ENCODE measurements at regions not wholly inside any gene's neighbourhood (a gene's known extent, or its start where the extent isn't known, plus 50 kb on each side); places are given as distances from the start of the nearest gene placed in this dataset.
"Not testable (repeated sequence)": the region's sequence is repeated elsewhere in the genome, so short reads cannot be mapped to it uniquely, and the experiment has no call there.

GRCh38 chr2:89237783-89238182 lies 546.3 kb downstream of the RPIA start:
- H3K4me3 Mint-ChIP-seq; H3K36me3 Mint-ChIP-seq (ENCODE audit: low read depth); H3K27me3 Mint-ChIP-seq; H3K4me1 Mint-ChIP-seq (ENCODE audit: low read depth); H3K9me3 Mint-ChIP-seq; H3K27ac Mint-ChIP-seq: not testable (repeated sequence)

- peaks cover 14% of the 10 kb centered on the region for H3K4me1 Mint-ChIP-seq (ENCODE audit: low read depth)
- H3K27me3 Mint-ChIP-seq; H3K9me3 Mint-ChIP-seq; H3K36me3 Mint-ChIP-seq (ENCODE audit: low read depth); H3K4me3 Mint-ChIP-seq; H3K27ac Mint-ChIP-seq: not testable (repeated sequence)
Measured at GRCh38 chr2:89243114-89243700, 551.7 kb downstream of the RPIA start.

- H3K27me3 Mint-ChIP-seq; H3K27ac Mint-ChIP-seq; H3K4me3 Mint-ChIP-seq; H3K36me3 Mint-ChIP-seq (ENCODE audit: low read depth); H3K9me3 Mint-ChIP-seq: not testable (repeated sequence)
- H3K4me1 Mint-ChIP-seq (ENCODE audit: low read depth), result peaks cover 14% of the 10 kb centered on the region
Measured at GRCh38 chr2:89244407-89244806, 552.9 kb downstream of the RPIA start.

- not testable (repeated sequence) for H3K4me3 Mint-ChIP-seq; H3K27ac Mint-ChIP-seq; H3K36me3 Mint-ChIP-seq (ENCODE audit: low read depth); H3K27me3 Mint-ChIP-seq; H3K9me3 Mint-ChIP-seq
- H3K4me1 Mint-ChIP-seq (ENCODE audit: low read depth), result peaks cover 14% of the 10 kb centered on the region
Measured at GRCh38 chr2:89245478-89245877, 554.0 kb downstream of the RPIA start.

DNA sequence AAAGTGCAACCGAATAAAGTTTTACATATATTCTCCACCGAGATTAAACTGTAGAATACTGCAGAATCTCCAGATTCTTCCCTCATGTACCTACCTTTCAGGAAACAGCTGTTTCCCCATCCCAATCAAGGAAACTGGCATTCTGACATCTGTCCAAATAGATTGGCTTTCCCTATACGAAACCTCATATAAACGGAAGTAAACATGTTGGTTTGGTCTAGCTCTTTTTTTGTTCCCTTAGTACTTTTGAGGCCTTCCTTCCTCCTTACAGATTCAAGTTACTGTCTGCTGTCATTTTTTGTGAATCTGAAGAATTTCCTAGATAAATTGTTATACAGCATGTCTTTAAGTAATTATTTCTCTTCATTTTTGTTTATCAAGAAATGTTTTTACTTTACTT lies 554.6 kb downstream of the RPIA start:
- H3K27me3 Mint-ChIP-seq; H3K27ac Mint-ChIP-seq; H3K9me3 Mint-ChIP-seq; H3K4me3 Mint-ChIP-seq; H3K36me3 Mint-ChIP-seq (ENCODE audit: low read depth): not testable (repeated sequence)
- H3K4me1 Mint-ChIP-seq (ENCODE audit: low read depth), result peaks cover 14% of the 10 kb centered on the region

DNA sequence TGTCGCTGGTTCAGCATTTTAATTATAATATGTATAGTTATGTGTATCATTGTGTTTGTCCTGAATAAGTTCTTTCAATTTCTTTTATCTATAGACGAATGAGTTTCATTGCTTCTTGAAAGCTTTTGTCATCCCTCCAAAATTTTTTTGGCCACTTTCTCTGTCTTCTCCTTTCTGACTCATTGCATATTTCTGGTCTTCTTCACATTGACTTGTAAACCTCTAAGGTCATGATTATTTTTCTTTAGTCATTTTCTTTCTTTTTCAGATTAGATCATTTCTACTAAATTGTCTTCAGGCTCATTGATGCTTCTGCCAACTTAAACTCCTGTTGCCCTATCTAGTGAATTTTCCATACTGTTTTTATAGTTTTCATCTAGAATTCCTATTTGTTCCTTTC lies 555.1 kb downstream of the RPIA start:
- not testable (repeated sequence) for H3K9me3 Mint-ChIP-seq, H3K4me3 Mint-ChIP-seq, H3K27ac Mint-ChIP-seq

DNA sequence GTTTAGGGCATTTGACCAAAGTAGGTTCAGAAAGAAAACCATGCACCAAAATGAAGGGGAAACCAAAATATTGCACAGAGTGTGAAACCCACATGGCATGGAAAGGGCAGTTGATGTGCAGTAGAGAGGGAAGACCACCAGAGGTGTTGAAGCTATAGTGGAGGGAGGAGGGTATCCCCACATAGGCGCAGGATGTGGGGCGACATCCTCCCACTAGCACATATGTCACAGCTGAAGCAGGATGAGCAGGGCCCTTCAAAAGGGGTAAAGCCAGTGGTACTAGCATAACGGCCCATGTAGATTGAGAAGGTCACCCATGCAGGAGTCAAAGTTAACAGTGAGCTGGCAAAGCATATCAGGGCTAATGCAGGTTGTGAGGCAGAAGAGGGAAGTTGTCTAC lies 563.5 kb downstream of the RPIA start:
- not testable (repeated sequence) for H3K4me3 Mint-ChIP-seq; H3K27me3 Mint-ChIP-seq; H3K9me3 Mint-ChIP-seq; H3K36me3 Mint-ChIP-seq (ENCODE audit: low read depth); H3K27ac Mint-ChIP-seq; H3K4me1 Mint-ChIP-seq (ENCODE audit: low read depth)

More for the DNA sequence above, 555.1 kb downstream of the RPIA start:
- not testable (repeated sequence) for H3K36me3 Mint-ChIP-seq (ENCODE audit: low read depth); H3K27me3 Mint-ChIP-seq
- peaks cover 14% of the 10 kb centered on the region for H3K4me1 Mint-ChIP-seq (ENCODE audit: low read depth)

DNA sequence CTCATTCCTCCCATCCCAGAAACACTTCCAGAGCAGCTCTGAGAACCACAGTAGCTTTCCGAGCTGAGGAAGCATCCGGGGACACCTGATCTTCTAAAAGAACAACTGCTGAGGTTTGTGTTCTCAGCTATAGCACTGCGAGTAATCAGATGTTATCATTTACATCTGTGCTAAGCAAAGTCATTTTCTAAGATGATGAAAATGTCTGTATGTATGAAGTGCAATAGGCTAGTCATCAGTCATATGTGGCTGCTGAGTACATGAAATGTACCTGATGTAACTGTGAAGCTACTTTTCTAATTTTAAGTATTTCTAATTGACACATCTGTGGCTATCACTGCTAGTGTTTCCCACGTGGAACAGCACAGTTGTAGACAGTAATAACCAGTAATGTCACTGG lies 582.0 kb downstream of the RPIA start:
- not testable (repeated sequence) for H3K4me3 Mint-ChIP-seq; H3K27ac Mint-ChIP-seq; H3K36me3 Mint-ChIP-seq (ENCODE audit: low read depth); H3K9me3 Mint-ChIP-seq; H3K27me3 Mint-ChIP-seq; H3K4me1 Mint-ChIP-seq (ENCODE audit: low read depth)

- H3K9me3 Mint-ChIP-seq; H3K4me1 Mint-ChIP-seq (ENCODE audit: low read depth); H3K4me3 Mint-ChIP-seq; H3K27me3 Mint-ChIP-seq; H3K36me3 Mint-ChIP-seq (ENCODE audit: low read depth); H3K27ac Mint-ChIP-seq: not testable (repeated sequence)
Measured at GRCh38 chr2:89280536-89280935, 589.1 kb downstream of the RPIA start.

GRCh38 chr2:89286448-89287080 lies 595.1 kb downstream of the RPIA start:
- not testable (repeated sequence) for H3K27me3 Mint-ChIP-seq; H3K27ac Mint-ChIP-seq; H3K36me3 Mint-ChIP-seq (ENCODE audit: low read depth); H3K9me3 Mint-ChIP-seq; H3K4me3 Mint-ChIP-seq; H3K4me1 Mint-ChIP-seq (ENCODE audit: low read depth)

GRCh38 chr2:89287084-89287483 lies 595.6 kb downstream of the RPIA start:
- not testable (repeated sequence) for H3K27ac Mint-ChIP-seq

DNA sequence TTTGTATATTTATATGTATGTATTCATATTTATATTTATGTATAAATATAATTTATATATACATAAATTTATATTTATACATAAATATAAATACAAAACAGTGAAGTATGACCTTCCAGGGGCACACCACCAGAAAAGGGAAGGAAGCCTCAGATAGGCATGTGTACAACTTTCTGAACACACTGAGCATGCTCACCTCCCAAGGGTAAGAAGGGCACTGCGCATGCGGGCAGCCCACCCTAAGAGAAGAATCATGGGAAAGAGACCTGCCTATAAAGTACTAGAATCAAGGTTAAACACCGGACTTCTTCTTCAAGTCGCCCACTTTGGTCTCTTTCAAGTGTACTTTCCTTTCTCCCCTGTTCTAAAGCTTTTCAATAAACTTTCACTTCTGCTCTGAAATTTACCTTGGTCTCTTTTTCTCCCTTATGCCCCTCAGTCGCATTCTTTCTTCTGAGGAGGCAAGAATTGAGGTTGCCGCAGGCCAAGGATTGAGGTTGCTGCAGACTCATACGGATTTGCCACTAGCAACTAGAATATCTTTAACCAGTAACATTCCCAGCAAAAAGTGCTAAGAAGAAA lies 600.3 kb downstream of the RPIA start:
- H3K4me3 Mint-ChIP-seq; H3K36me3 Mint-ChIP-seq (ENCODE audit: low read depth); H3K27me3 Mint-ChIP-seq; H3K4me1 Mint-ChIP-seq (ENCODE audit: low read depth); H3K9me3 Mint-ChIP-seq; H3K27ac Mint-ChIP-seq: not testable (repeated sequence)

More at GRCh38 chr2:89287084-89287483, 595.6 kb downstream of the RPIA start:
- not testable (repeated sequence) for H3K27me3 Mint-ChIP-seq; H3K36me3 Mint-ChIP-seq (ENCODE audit: low read depth); H3K4me3 Mint-ChIP-seq; H3K9me3 Mint-ChIP-seq; H3K4me1 Mint-ChIP-seq (ENCODE audit: low read depth)

- H3K36me3 Mint-ChIP-seq (ENCODE audit: low read depth); H3K4me3 Mint-ChIP-seq; H3K9me3 Mint-ChIP-seq; H3K4me1 Mint-ChIP-seq (ENCODE audit: low read depth); H3K27me3 Mint-ChIP-seq; H3K27ac Mint-ChIP-seq: not testable (repeated sequence)
Measured at GRCh38 chr2:89293399-89293798, 601.9 kb downstream of the RPIA start.

DNA sequence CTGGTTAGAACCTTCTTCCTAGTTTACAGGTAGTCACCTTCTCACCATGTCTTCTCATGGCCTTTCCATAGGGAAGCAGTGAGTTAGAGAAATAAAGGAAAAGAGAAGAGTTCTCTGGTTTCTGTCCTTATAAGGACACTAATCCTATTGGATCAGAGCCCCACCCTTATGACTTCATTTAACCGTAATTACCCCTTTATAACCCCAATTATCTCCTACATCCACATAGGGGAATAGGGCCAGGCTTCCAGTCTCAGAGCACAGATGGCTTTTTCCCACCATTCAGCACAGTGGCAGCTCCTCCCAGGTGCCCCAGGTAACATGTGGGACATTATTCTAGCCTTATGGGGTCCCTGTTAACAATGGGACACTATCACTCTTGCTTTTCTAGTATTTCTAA lies 602.9 kb downstream of the RPIA start:
- not testable (repeated sequence) for H3K4me1 Mint-ChIP-seq (ENCODE audit: low read depth); H3K36me3 Mint-ChIP-seq (ENCODE audit: low read depth); H3K9me3 Mint-ChIP-seq; H3K27me3 Mint-ChIP-seq; H3K27ac Mint-ChIP-seq; H3K4me3 Mint-ChIP-seq

GRCh38 chr2:89296820-89297398 lies 605.4 kb downstream of the RPIA start:
- not testable (repeated sequence) for H3K4me1 Mint-ChIP-seq (ENCODE audit: low read depth); H3K36me3 Mint-ChIP-seq (ENCODE audit: low read depth); H3K4me3 Mint-ChIP-seq; H3K27me3 Mint-ChIP-seq; H3K27ac Mint-ChIP-seq; H3K9me3 Mint-ChIP-seq

- H3K27me3 Mint-ChIP-seq; H3K36me3 Mint-ChIP-seq (ENCODE audit: low read depth); H3K4me1 Mint-ChIP-seq (ENCODE audit: low read depth); H3K4me3 Mint-ChIP-seq; H3K9me3 Mint-ChIP-seq: not testable (repeated sequence)
- peak overlapping the region; percentile 31 for H3K27ac Mint-ChIP-seq
Measured at GRCh38 chr2:89299196-89299595, 607.7 kb downstream of the RPIA start.

Data from stimulated activated naive CD8-positive, alpha-beta T cell treated with anti-CD3 and anti-CD28 coated beads, Interleukin-15, Interleukin-2, amounts not matched to agents 100 ng/mL and 50 ng/mL, for 24 hours (primary cell).